Globus pallidus (tissue), 1 donor: ENCODE measurements at regions not wholly inside any gene's neighbourhood (a gene's known extent, or its start where the extent isn't known, plus 50 kb on each side); places are given as distances from the start of the nearest gene placed in this dataset.
A peak's percentile ranks its signal among the peaks of the same experiment; 100 is the strongest.
"Not testable (repeated sequence)": the region's sequence is repeated elsewhere in the genome, so short reads cannot be mapped to it uniquely, and the experiment has no call there.

Source experiments
- DNase-seq: peaks from one replicate; pipeline ENCODE4 v3.0.0-alpha.2; 2015; ENCODE audit warnings: low spot score

GRCh38 chr12:75798136-75798926 is 233.2 kb downstream of the PHLDA1 start:
- DNase-seq, result no peak

GRCh38 chr12:75795125-75795524 is 236.5 kb downstream of the PHLDA1 start:
- DNase-seq, result no peak

GRCh38 chr12:75792687-75793086 is 238.9 kb downstream of the PHLDA1 start:
- no peak for DNase-seq

GRCh38 chr12:75790219-75790618 is 241.4 kb downstream of the PHLDA1 start:
- DNase-seq, result no peak

GRCh38 chr12:75787146-75787545 is 244.4 kb downstream of the PHLDA1 start:
- not testable (repeated sequence) for DNase-seq

GRCh38 chr12:75786070-75786469 is 245.5 kb downstream of the PHLDA1 start:
- no peak for DNase-seq

GRCh38 chr12:75784591-75784990 is 247.0 kb downstream of the PHLDA1 start:
- peak; percentile 29 for DNase-seq

GRCh38 chr12:75783093-75783877 is 248.3 kb downstream of the PHLDA1 start:
- no peak for DNase-seq

- DNase-seq, result no peak
Observed at GRCh38 chr12:75782069-75782581, 249.5 kb downstream of the PHLDA1 start.

GRCh38 chr12:75781532-75782046 is 250.0 kb downstream of the PHLDA1 start:
- no peak for DNase-seq

GRCh38 chr12:75779891-75780496 is 251.6 kb downstream of the PHLDA1 start:
- DNase-seq, result no peak

- no peak for DNase-seq
Observed at GRCh38 chr12:75774261-75775052, 257.1 kb downstream of the PHLDA1 start.

GRCh38 chr12:75773377-75773776 is 258.2 kb downstream of the PHLDA1 start:
- no peak for DNase-seq

- no peak for DNase-seq
Observed at GRCh38 chr12:75771023-75771422, 259.6 kb upstream of the KRR1 start.

- DNase-seq, result no peak
Observed at GRCh38 chr12:75767957-75768356, 256.5 kb upstream of the KRR1 start.

GRCh38 chr12:75766263-75767160 is 255.1 kb upstream of the KRR1 start:
- no peak for DNase-seq

GRCh38 chr12:75765170-75766059 is 254.0 kb upstream of the KRR1 start:
- DNase-seq, result no peak

GRCh38 chr12:75764091-75764841 is 252.9 kb upstream of the KRR1 start:
- DNase-seq, result no peak
